HL-60 (cell line): ENCODE measurements at regions not wholly inside any gene's neighbourhood (a gene's known extent, or its start where the extent isn't known, plus 50 kb on each side); places are given as distances from the start of the nearest gene placed in this dataset.

Experiments
- DNase-seq, 2 experiments: peaks; one replicate each; pipeline ENCODE4 v3.0.0-alpha.2; 2010 to 2020; ENCODE audit warnings: low read depth in 1 of 2, low spot score in 1 of 2
- H3K27ac ChIP-seq: fragments of 250-450 bp; sonication (Bioruptor Pico); replicated peaks from 2 replicates; pipeline ENCODE4 v1.5.1; 2020; ENCODE audit warnings: mild to moderate bottlenecking, moderate library complexity
- H3K27me3 ChIP-seq: fragments of 250-450 bp; sonication (Bioruptor Pico); 2 replicates; pipeline ENCODE4 v1.5.1; 2021; ENCODE audit warnings: mild to moderate bottlenecking, moderate library complexity; ENCODE audit not compliant: insufficient read depth, poor library complexity, severe bottlenecking
- H3K4me3 ChIP-seq: replicated peaks from 2 replicates; pipeline ENCODE4 v1.5.1; 2011; ENCODE audit warnings: mild to moderate bottlenecking, control low read depth, low read length; ENCODE audit not compliant: insufficient read depth
- CTCF ChIP-seq: IDR thresholded peaks from one replicate; pipeline ENCODE4 v1.5.1; 2011; ENCODE audit warnings: low read length, control low read depth, inconsistent platforms; ENCODE audit not compliant: insufficient read depth
- GABPA ChIP-seq: IDR thresholded peaks from 2 replicates; pipeline ENCODE4 v1.6.1; 2012; ENCODE audit warnings: low read depth
- POLR2AphosphoS5 ChIP-seq: IDR thresholded peaks from 2 replicates; pipeline ENCODE4 v1.6.1; 2012; ENCODE audit warnings: low read depth
- SPI1 ChIP-seq: IDR thresholded peaks from 2 replicates; pipeline ENCODE4 v1.6.1; 2012; ENCODE audit warnings: low read depth, mild to moderate bottlenecking, borderline replicate concordance
- TF ChIP-seq, protein P1 (sequence below): IDR thresholded peaks from 2 replicates; pipeline ENCODE4 v1.6.1; 2012; ENCODE audit warnings: low read depth; ENCODE audit not compliant: insufficient replicate concordance

DNA sequence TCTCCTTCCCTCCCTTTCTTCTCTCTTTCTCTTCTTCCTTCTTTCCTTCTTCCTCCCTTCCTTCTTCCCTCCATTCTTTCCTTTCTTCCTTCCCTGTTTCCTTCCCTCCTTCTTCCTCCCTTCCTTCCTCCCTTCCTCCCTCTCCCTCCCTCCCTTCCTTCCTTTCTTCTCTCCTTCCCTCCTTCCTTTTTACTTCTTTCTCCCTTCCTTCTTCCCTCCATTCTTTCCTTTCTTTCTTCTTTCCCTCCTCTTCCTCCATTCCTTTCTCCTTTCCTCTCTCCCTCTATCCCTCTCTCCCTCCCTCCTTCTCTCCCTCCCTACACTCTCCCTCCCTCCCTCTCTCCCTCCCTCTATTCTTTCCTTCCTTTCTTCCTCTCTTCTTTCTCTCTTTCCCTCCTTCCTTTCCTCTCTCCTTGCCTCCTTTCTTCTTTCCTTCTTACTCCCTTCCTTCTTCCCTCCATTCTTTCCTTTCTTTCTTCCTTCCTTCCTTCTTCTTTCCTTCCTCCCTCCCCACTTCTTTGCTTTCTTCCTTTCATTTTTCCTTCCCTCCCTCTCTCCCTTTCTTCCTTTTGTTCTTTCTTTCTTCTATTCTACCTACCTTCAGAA, 200.4 kb upstream of the SSTR4 start:
- Histone ChIP-seq H3K4me3 (no peak overlapping the region), H3K27ac (no peak overlapping the region), H3K27me3 (no peaks in the 10 kb centered on the region)
- TF ChIP-seq CTCF (no peak), SPI1 (no peak), GABPA (no peak), POLR2AphosphoS5 (no peak)
- TF ChIP-seq, protein P1, sequence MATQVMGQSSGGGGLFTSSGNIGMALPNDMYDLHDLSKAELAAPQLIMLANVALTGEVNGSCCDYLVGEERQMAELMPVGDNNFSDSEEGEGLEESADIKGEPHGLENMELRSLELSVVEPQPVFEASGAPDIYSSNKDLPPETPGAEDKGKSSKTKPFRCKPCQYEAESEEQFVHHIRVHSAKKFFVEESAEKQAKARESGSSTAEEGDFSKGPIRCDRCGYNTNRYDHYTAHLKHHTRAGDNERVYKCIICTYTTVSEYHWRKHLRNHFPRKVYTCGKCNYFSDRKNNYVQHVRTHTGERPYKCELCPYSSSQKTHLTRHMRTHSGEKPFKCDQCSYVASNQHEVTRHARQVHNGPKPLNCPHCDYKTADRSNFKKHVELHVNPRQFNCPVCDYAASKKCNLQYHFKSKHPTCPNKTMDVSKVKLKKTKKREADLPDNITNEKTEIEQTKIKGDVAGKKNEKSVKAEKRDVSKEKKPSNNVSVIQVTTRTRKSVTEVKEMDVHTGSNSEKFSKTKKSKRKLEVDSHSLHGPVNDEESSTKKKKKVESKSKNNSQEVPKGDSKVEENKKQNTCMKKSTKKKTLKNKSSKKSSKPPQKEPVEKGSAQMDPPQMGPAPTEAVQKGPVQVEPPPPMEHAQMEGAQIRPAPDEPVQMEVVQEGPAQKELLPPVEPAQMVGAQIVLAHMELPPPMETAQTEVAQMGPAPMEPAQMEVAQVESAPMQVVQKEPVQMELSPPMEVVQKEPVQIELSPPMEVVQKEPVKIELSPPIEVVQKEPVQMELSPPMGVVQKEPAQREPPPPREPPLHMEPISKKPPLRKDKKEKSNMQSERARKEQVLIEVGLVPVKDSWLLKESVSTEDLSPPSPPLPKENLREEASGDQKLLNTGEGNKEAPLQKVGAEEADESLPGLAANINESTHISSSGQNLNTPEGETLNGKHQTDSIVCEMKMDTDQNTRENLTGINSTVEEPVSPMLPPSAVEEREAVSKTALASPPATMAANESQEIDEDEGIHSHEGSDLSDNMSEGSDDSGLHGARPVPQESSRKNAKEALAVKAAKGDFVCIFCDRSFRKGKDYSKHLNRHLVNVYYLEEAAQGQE = no peak
- DNase-seq = no peak

- TF ChIP-seq CTCF (no peak), SPI1 (no peak), GABPA (no peak)
- TF ChIP-seq, protein P1 = no peak
- DNase-seq = no peak
- Histone ChIP-seq H3K27ac (no peak overlapping the region), H3K27me3 (no peaks in the 10 kb centered on the region), H3K4me3 (no peak overlapping the region)
These were observed 198.9 kb upstream of the SSTR4 start for GRCh38 chr20:22836211-22836610.

- DNase-seq = no peak
- Histone ChIP-seq H3K27me3 (no peaks in the 10 kb centered on the region), H3K4me3 (no peak overlapping the region), H3K27ac (no peak overlapping the region)
- TF ChIP-seq CTCF = no peak
- no peak for TF ChIP-seq GABPA
- no peak for TF ChIP-seq SPI1
- TF ChIP-seq POLR2AphosphoS5 = no peak
- TF ChIP-seq, protein P1 = no peak
These were observed 198.2 kb upstream of the SSTR4 start for GRCh38 chr20:22836877-22837276.
